ENCODE measurements at regions not wholly inside any gene's neighbourhood (a gene's known extent, or its start where the extent isn't known, plus 50 kb on each side); places are given as distances from the start of the nearest gene placed in this dataset.

- TF ChIP-seq CTCF (IDR thresholded peaks at IDR 0.05), result no peak
- no peak for TF ChIP-seq POLR2AphosphoS5 (IDR thresholded peaks at IDR 0.05; ENCODE audit: low read depth, low read length)
- no peak for TF ChIP-seq REST (IDR thresholded peaks at IDR 0.05; ENCODE audit: insufficient read depth in 1 of 2, low read depth in 2 of 2, low read length in 1 of 2)
- no peak for TF ChIP-seq TCF7L2 (IDR thresholded peaks at IDR 0.05; ENCODE audit: low read depth, low read length)
- no peak for TF ChIP-seq SIN3A (IDR thresholded peaks at IDR 0.05; ENCODE audit: borderline replicate concordance, insufficient read depth, low read depth, low read length)
These were observed 433.2 kb upstream of the TNP1 start for GRCh38 chr2:217293046-217293445.

All from Panc1 (cell line).